GM12872 (cell line): ENCODE measurements at regions not wholly inside any gene's neighbourhood (a gene's known extent, or its start where the extent isn't known, plus 50 kb on each side); places are given as distances from the start of the nearest gene placed in this dataset.

Source experiments
- TF ChIP-seq, protein P1 (sequence below): IDR thresholded peaks from 3 replicates; pipeline ENCODE4 v1.5.1; 2011; ENCODE audit warnings: low read depth, mild to moderate bottlenecking, low read length, moderate library complexity; ENCODE audit not compliant: insufficient read depth

DNA sequence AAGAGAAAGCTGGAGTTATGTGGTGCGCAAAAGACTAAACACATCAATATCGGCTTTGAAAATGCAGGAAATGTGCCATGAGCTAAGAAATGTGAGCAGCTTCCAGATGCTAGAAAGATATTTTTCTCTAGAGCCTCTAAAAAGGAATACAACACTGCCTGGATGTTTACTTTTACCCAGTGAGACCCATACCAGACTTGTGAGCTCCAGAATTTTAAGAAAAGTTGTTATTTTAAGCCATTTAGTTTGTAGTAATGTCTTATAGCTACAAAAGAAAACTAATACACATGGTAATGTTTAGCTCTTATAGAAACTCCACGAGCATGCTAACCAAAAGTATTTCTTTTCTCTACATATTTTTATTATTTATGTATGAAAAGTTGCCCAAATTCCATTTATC is 1389.4 kb downstream of the C4orf33 start:
- TF ChIP-seq, protein P1, sequence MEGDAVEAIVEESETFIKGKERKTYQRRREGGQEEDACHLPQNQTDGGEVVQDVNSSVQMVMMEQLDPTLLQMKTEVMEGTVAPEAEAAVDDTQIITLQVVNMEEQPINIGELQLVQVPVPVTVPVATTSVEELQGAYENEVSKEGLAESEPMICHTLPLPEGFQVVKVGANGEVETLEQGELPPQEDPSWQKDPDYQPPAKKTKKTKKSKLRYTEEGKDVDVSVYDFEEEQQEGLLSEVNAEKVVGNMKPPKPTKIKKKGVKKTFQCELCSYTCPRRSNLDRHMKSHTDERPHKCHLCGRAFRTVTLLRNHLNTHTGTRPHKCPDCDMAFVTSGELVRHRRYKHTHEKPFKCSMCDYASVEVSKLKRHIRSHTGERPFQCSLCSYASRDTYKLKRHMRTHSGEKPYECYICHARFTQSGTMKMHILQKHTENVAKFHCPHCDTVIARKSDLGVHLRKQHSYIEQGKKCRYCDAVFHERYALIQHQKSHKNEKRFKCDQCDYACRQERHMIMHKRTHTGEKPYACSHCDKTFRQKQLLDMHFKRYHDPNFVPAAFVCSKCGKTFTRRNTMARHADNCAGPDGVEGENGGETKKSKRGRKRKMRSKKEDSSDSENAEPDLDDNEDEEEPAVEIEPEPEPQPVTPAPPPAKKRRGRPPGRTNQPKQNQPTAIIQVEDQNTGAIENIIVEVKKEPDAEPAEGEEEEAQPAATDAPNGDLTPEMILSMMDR = no peak

DNA sequence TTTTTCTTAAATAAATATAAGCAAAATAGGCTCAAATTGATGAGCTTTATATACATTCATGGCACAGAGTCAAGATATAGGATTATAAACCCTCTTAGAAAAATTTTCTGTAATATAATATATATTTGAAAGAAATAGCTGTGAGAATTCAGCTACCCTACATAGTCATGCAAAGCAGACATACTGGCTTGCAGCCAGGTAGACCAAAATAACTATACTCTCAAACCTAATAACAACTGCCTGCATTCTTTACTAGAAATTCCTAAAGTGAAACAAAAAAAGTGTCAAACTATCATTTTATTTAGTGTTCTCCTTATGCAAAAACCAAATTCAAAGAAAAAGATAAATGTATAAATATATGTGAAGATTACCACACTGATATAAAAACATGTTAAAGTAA is 1390.2 kb downstream of the C4orf33 start:
- TF ChIP-seq, protein P1 = no peak

DNA sequence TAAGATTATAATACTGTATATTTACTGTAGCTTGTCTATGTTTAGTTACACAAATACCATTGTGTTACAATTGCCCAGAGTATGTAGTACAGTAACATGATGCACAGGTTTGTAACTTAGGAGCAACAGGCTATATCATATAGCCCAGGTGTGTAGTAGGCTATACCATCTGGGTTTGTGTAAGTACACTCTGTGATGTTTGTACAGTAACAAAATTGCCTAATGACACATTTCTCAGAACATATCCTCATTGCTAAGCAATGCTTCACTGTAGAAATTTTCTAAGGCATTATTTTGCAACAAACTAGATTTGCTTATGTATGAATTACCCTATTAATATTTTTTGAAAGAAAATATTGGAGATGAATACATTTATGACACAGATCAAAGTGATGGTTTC is 1390.9 kb downstream of the C4orf33 start:
- TF ChIP-seq, protein P1 = no peak

DNA sequence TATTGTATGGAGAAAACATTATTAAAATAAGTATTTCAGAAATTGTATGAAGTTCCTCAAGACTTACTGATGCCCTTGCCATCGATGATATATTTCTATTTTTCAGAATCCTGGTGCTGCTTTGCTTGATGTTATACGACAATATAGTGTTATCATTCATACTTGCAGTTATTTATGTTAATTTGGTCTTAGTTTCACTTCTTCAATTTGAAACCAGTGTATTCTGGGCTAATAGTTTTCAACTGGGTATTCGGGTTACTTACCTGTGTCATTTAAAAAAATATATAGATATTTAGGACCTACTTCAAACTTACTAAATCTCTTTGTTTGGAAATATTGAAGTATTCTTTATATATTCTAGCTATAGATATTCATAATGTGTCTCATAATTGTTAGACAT is 1414.7 kb downstream of the C4orf33 start:
- TF ChIP-seq, protein P1 = no peak

DNA sequence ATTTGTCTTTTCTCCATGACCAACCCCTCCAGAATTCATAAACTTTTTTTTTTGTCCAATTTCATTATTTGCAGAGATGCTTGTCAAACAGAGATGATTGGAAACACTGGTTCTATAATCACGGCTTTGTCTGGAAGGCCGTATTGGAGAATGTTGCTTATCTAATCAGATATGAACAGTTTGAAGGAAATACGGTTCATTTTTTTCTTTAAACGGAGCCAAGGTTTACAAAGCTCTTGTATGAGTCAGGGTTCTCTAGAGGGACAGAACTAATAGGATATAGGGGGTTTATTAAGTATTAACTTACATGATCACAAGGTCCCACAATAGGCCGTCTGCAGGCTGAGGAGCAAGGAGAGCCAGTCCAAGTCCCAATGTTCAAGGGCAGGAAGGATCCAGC is 1415.8 kb downstream of the C4orf33 start:
- TF ChIP-seq, protein P1 = no peak

DNA sequence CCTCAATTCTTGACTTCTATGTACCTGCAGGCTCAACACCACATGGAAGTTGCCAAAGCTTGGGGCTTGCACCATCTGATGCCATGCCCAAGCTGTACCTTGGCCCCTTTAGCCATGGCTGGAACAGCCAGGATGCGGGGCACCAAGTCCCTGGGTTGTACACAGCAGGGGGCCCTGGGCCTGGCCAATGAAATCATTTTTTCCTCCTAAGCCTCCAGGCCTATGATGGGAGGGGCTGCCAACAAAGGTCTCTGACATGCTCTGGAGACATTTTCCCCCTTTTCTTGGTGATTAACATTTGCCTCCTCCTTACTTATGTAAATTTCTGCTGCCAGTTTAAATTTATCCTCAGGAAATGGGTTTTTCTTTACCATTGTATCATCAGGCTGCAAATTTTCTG is 1428.1 kb downstream of the C4orf33 start:
- TF ChIP-seq, protein P1 = no peak

DNA sequence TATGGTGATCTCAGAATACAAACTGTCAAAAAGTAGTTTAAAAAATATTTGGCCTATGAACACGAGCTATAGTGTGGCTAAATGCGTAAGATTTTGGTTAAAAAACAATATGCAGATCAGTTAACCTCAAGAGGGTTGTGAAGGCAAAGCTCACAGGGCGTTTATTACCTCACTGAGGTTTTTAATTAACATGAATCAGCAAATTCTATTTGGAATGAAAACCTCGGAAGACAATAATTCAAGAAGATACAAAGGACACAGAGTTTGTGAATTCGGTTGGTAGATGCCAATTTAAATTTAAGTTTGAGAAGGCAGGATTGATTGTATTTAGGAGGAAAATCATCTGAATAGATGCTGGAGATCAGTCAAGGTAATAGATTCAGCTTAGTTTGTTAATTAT is 1434.6 kb downstream of the C4orf33 start:
- TF ChIP-seq, protein P1 = no peak

DNA sequence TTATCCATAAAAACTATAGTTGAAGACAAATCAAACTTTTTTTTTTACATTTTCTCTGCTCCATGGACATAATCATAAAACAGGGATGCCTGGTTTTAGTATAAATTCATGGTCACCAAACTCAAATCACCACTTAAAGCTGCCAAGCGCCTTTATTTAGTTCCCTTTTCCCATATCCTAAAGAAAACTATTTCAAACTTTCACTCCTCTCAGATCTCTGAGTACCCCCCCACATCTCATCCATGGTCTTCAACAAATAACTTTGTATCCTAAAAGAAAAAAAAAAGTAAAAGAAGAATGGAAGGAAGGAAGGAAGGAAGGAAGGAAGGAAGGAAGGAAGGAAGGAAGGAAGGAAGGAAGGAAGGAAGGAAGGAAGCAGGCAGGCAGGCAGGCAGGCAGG is 1438.7 kb downstream of the C4orf33 start:
- TF ChIP-seq, protein P1 = no peak
